HepG2 (cell line): ENCODE measurements at regions not wholly inside any gene's neighbourhood (a gene's known extent, or its start where the extent isn't known, plus 50 kb on each side); places are given as distances from the start of the nearest gene placed in this dataset.

Experiments used
- ATAC-seq: fragments of 200-7000 bp; cut with Tn5 transposase; 3 replicates; pipeline ENCODE4 v1.9.1; 2020; ENCODE audit warnings: mild to moderate bottlenecking, moderate library complexity
- BruUV-seq: library from RNA; stranded (reverse); fragments of 400-500 nt; replicated peaks from 2 replicates; lab custom pipeline; 2021; lab: Mats Ljungman, UMichigan
- CTCF ChIA-PET: fragments of 300-600 bp; formaldehyde crosslinking; extraction: SDS; loops from one replicate; lab custom pipeline; 2021; ENCODE audit warnings: low total read pairs, inconsistent platforms, low intra/inter-chr PET ratio; lab: Yijun Ruan, JAX
- POLR2A ChIA-PET: fragments of 350-600 bp; sonication (Branson Sonifier 250); formaldehyde crosslinking; loops from one replicate; lab custom pipeline; 2020; ENCODE audit warnings: antibody characterized with exemption, inconsistent platforms; lab: Yijun Ruan, JAX
- DNase-seq: peaks from one replicate; pipeline ENCODE4 v3.0.0-alpha.2; 2015; ENCODE audit warnings: low spot score
- FAIRE-seq: peaks from 3 replicates; lab custom pipeline; 2011; peaks lifted over from hg19 to GRCh38; lab: Jason Lieb, UNC
- H2AFZ ChIP-seq: one replicate; pipeline ENCODE4 v1.6.1; 2011; ENCODE audit warnings: low read length, inconsistent platforms
- H3K27ac ChIP-seq: fragments of 300-600 bp; 3 replicates; pipeline ENCODE4 v1.8.0; 2011; ENCODE audit warnings: mixed run types, mild to moderate bottlenecking, mixed read lengths, low read length, inconsistent platforms; ENCODE audit not compliant: insufficient read depth; ENCODE audit errors: extremely low read length
- H3K27me3 ChIP-seq, 2 experiments: fragments of 200-600 bp in 1 of 2; 2 replicates in 1 of 2; 3 replicates in 1 of 2; pipeline versions ENCODE4 v1.6.0 to v1.8.0; 2011; ENCODE audit warnings: low read length in 2 of 2, mild to moderate bottlenecking in 2 of 2, moderate library complexity in 2 of 2, inconsistent platforms in 1 of 2; ENCODE audit not compliant: insufficient read depth in 2 of 2, control insufficient read depth in 1 of 2
- H3K36me3 ChIP-seq, 2 experiments: fragments of 200-600 bp in 1 of 2; replicated peaks in 1 of 2; 2 replicates in 1 of 2; 3 replicates in 1 of 2; pipeline versions ENCODE4 v1.5.1 to v1.8.0; 2011; ENCODE audit warnings: low read length in 2 of 2, inconsistent platforms in 1 of 2; ENCODE audit not compliant: insufficient read depth in 2 of 2, control insufficient read depth in 1 of 2
- H3K4me1 ChIP-seq: 2 replicates; pipeline ENCODE4 v1.5.1; 2012; ENCODE audit warnings: low read length, inconsistent platforms; ENCODE audit not compliant: insufficient read depth
- H3K4me2 ChIP-seq: 2 replicates; pipeline ENCODE4 v1.6.0; 2011; ENCODE audit warnings: low read depth, low read length, inconsistent platforms
- H3K4me3 ChIP-seq, 3 experiments: fragments of 200-600 bp in 1 of 3; sonication (generic), shearing (Covaris generic) in 1 of 3; replicated peaks in 1 of 3; 2 replicates each; pipeline ENCODE4 v1.5.1; 2011 to 2016; ENCODE audit warnings: low read length in 3 of 3, inconsistent platforms in 2 of 3, low read depth in 2 of 3, mild to moderate bottlenecking in 2 of 3, control low read depth in 1 of 3, mixed read lengths in 1 of 3; ENCODE audit not compliant: insufficient read depth in 1 of 3
- H3K79me2 ChIP-seq: one replicate; pipeline ENCODE4 v1.6.1; 2011; ENCODE audit warnings: low read length, inconsistent platforms; ENCODE audit not compliant: insufficient read depth
- H3K9ac ChIP-seq: 2 replicates; pipeline ENCODE4 v1.6.0; 2011; ENCODE audit warnings: mild to moderate bottlenecking, low read depth, low read length, inconsistent platforms; ENCODE audit not compliant: insufficient read depth
- H3K9me3 ChIP-seq: 2 replicates; pipeline ENCODE4 v1.5.1; 2012; ENCODE audit warnings: mild to moderate bottlenecking, low read length
- H4K20me1 ChIP-seq: 2 replicates; pipeline ENCODE4 v1.6.0; 2011; ENCODE audit warnings: inconsistent platforms, mild to moderate bottlenecking, low read length, moderate library complexity; ENCODE audit not compliant: insufficient read depth
- ATF1 ChIP-seq: IDR thresholded peaks from 2 replicates; pipeline ENCODE4 v1.6.1; 2016; ENCODE audit warnings: mild to moderate bottlenecking, control low read depth
- BORCS8-MEF2B ChIP-seq: sonication (generic); formaldehyde crosslinking; IDR thresholded peaks from 2 replicates; pipeline ENCODE4 v1.8.0; 2022; ENCODE audit warnings: mild to moderate bottlenecking, missing genetic modification reagents
- ELF4 ChIP-seq: sonication (generic); formaldehyde crosslinking; IDR thresholded peaks from 2 replicates; pipeline ENCODE4 v1.5.0; 2020; ENCODE audit warnings: missing genetic modification reagents, mild to moderate bottlenecking, moderate library complexity, borderline replicate concordance
- JUND ChIP-seq: sonication (generic); formaldehyde crosslinking; IDR thresholded peaks from 2 replicates; pipeline ENCODE4 v1.8.0; 2022; ENCODE audit warnings: mild to moderate bottlenecking, missing genetic modification reagents
- NCOA2 ChIP-seq: sonication (generic); formaldehyde crosslinking; IDR thresholded peaks from 2 replicates; pipeline ENCODE4 v1.8.0; 2022; ENCODE audit warnings: inconsistent platforms
- ZKSCAN5 ChIP-seq: sonication (generic); formaldehyde crosslinking; IDR thresholded peaks from 2 replicates; pipeline ENCODE4 v1.5.1; 2020; ENCODE audit warnings: mild to moderate bottlenecking, missing genetic modification reagents
- ZNF143 ChIP-seq: sonication (generic); formaldehyde crosslinking; IDR thresholded peaks from 2 replicates; pipeline ENCODE4 v1.4.0; 2020; ENCODE audit warnings: missing genetic modification reagents
- ZNF260 ChIP-seq: sonication (generic); formaldehyde crosslinking; IDR thresholded peaks from 2 replicates; pipeline ENCODE4 v1.4.0; 2020; ENCODE audit warnings: missing genetic modification reagents, low read depth, mild to moderate bottlenecking, borderline replicate concordance
- ZNF556 ChIP-seq: sonication (generic); formaldehyde crosslinking; IDR thresholded peaks from 2 replicates; pipeline ENCODE4 v1.4.0; 2020; ENCODE audit warnings: mild to moderate bottlenecking, missing genetic modification reagents, borderline replicate concordance
- WGBS: methylation state at CpG from one replicate; pipeline ENCODE4 v1.1.6; 2017; ENCODE audit warnings: low lambda C conversion rate; 5-methylcytosine and 5-hydroxymethylcytosine counted together
- in situ Hi-C: cut with HindIII; loops from 2 replicates; pipeline ENCODE4 v1.10.0; 2017; ENCODE audit warnings: low pct_unique_long_range_greater_than_20kb; ENCODE audit not compliant: extremely low pct_ligation_motif_present
- intact Hi-C: fragments of 100-400 bp; cut with micrococcal nuclease; formaldehyde crosslinking; loops from one replicate; pipeline ENCODE4 v1.10.0; 2022; ENCODE audit not compliant: unreplicated experiment
- TF ChIP-seq, protein P1 (sequence below): sonication (generic); formaldehyde crosslinking; IDR thresholded peaks from 2 replicates; pipeline ENCODE4 v1.9.0; 2022; ENCODE audit warnings: missing genetic modification reagents, mild to moderate bottlenecking, borderline replicate concordance
- TF ChIP-seq, protein P2 (sequence below): sonication (generic); formaldehyde crosslinking; IDR thresholded peaks from 2 replicates; pipeline ENCODE4 v1.8.1; 2022; ENCODE audit warnings: mild to moderate bottlenecking, missing genetic modification reagents

DNA sequence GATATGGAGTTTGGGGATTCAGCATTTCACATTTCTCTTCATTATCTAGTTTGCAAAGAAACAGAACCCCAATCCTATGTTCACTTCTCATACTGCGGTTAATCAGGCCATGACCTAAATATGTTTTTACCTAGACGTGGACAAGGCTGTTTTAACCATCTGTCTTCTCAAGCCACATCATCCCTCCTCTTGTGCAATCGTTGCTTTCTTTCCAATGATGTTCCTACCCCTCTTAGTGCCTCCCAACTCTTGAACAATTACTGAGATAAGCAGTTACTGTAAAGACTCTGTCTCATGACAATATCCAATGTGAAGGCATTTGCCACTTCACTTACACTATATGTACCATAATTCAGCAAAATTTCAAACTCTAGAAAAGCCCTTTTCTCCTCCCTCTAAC lies 406.2 kb downstream of the LIG4 start:
- H3K9ac ChIP-seq: no peak overlapping the region
- H3K79me2 ChIP-seq: no peaks in the 10 kb centered on the region
- H3K27ac ChIP-seq: no peak overlapping the region
- TF ChIP-seq ATF1 (CRISPR knock-in tag): no peak
- TF ChIP-seq ELF4: no peak
- no peak for TF ChIP-seq ZNF260
- ATAC-seq (no peak), DNase-seq (no peak), FAIRE-seq (no peak)
- no peaks in the 10 kb centered on the region for H3K4me1 ChIP-seq
- H4K20me1 ChIP-seq: no peaks in the 10 kb centered on the region
- POLR2A ChIA-PET: no interaction called here
- intact Hi-C loops (no loop called here), in situ Hi-C loops (no loop called here)
- H3K27me3 ChIP-seq: no peaks in the 10 kb centered on the region
- H3K4me3 ChIP-seq: no peak overlapping the region
- no peaks in the 10 kb centered on the region for H3K9me3 ChIP-seq
- no peak overlapping the region for H2AFZ ChIP-seq
- 10% methylated on average over 3 of the region's 3 CpGs for WGBS
- no peak overlapping the region for H3K4me2 ChIP-seq
- no TSS peak for BruUV-seq
- no peaks in the 10 kb centered on the region for H3K36me3 ChIP-seq
- CTCF ChIA-PET: no interaction called here

DNA sequence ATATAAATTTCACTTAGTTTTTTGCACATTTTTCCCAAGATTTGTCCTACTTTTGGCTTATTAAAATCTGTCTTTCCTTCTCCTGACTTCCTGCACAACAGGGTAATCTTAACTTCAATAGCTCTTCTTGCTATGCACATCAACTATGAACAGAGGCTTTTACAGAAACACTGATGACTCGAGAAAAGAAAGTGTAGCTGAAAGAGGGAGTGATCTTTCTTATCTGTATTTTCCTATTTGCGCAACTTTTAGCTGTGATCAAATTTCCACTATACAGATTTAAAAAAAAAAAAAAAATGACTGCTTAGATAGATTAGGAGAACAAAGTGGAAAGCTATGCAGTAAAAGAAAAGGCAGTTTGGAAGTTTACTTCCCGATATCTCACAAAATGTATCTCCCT lies 406.9 kb downstream of the LIG4 start:
- ChIA-PET CTCF (no interaction called here), POLR2A (no interaction called here)
- no peak for ATAC-seq
- H3K9me3 ChIP-seq: no peaks in the 10 kb centered on the region
- intact Hi-C loops: no loop called here
- no peaks in the 10 kb centered on the region for H3K27me3 ChIP-seq
- no peak overlapping the region for H3K9ac ChIP-seq
- H3K79me2 ChIP-seq: no peaks in the 10 kb centered on the region
- H3K4me1 ChIP-seq: no peaks in the 10 kb centered on the region
- no peaks in the 10 kb centered on the region for H3K36me3 ChIP-seq
- no peak overlapping the region for H3K4me2 ChIP-seq
- in situ Hi-C loops: no loop called here
- no peak for DNase-seq
- 31% methylated on average over 3 of the region's 3 CpGs for WGBS
- no peak overlapping the region for H3K4me3 ChIP-seq
- H3K27ac ChIP-seq: no peak overlapping the region
- no TSS peak for BruUV-seq
- no peaks in the 10 kb centered on the region for H4K20me1 ChIP-seq
- H2AFZ ChIP-seq: no peak overlapping the region
- FAIRE-seq: no peak
- TF ChIP-seq ZNF143 (no peak), ZKSCAN5 (CRISPR knock-in tag) (no peak), JUND (CRISPR knock-in tag) (no peak), NCOA2 (no peak), ZNF556 (CRISPR knock-in tag) (no peak), BORCS8-MEF2B (CRISPR knock-in tag) (no peak)
- TF ChIP-seq, protein P1, sequence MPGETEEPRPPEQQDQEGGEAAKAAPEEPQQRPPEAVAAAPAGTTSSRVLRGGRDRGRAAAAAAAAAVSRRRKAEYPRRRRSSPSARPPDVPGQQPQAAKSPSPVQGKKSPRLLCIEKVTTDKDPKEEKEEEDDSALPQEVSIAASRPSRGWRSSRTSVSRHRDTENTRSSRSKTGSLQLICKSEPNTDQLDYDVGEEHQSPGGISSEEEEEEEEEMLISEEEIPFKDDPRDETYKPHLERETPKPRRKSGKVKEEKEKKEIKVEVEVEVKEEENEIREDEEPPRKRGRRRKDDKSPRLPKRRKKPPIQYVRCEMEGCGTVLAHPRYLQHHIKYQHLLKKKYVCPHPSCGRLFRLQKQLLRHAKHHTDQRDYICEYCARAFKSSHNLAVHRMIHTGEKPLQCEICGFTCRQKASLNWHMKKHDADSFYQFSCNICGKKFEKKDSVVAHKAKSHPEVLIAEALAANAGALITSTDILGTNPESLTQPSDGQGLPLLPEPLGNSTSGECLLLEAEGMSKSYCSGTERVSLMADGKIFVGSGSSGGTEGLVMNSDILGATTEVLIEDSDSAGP (CRISPR knock-in tag): no peak
- TF ChIP-seq, protein P2, sequence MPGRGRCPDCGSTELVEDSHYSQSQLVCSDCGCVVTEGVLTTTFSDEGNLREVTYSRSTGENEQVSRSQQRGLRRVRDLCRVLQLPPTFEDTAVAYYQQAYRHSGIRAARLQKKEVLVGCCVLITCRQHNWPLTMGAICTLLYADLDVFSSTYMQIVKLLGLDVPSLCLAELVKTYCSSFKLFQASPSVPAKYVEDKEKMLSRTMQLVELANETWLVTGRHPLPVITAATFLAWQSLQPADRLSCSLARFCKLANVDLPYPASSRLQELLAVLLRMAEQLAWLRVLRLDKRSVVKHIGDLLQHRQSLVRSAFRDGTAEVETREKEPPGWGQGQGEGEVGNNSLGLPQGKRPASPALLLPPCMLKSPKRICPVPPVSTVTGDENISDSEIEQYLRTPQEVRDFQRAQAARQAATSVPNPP (CRISPR knock-in tag): no peak
